ENCODE measurements at regions not wholly inside any gene's neighbourhood (a gene's known extent, or its start where the extent isn't known, plus 50 kb on each side); places are given as distances from the start of the nearest gene placed in this dataset.

DNA sequence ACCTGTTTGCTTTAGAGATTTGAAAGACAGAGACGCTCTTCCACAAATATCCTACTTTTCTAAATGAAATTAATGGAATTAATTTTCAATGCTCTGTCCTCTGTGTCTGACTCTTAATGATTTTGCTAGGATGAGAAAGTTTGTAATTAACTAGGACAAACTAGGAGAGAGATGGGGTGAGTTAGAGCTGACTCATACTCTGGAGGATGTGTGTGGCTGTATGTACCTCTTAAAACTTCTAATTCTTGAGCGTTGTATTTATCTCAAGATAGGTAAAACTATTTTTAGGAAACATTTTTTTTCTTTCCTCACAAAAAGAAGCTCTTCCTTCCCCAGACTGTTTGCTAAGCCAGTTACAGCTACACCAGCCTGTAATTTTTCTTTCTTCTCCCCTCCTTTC, 178.8 kb upstream of the ANKRD30A start:
- TF ChIP-seq ZNF274 (IDR thresholded peaks at IDR 0.05; ENCODE audit: borderline replicate concordance, extremely low read depth, low read length), result no peak
- TF ChIP-seq SIRT6 (IDR thresholded peaks at IDR 0.05; ENCODE audit: low read length), result no peak
- TF ChIP-seq, protein P1, sequence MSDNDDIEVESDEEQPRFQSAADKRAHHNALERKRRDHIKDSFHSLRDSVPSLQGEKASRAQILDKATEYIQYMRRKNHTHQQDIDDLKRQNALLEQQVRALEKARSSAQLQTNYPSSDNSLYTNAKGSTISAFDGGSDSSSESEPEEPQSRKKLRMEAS (IDR thresholded peaks at IDR 0.05), result no peak
- no peak for TF ChIP-seq SAP30 (IDR thresholded peaks at IDR 0.05; ENCODE audit: insufficient read depth, insufficient replicate concordance, low read length)
- TF ChIP-seq POLR2A (IDR thresholded peaks at IDR 0.05; ENCODE audit: control extremely low read depth in 1 of 2, low read depth in 2 of 2, low read length in 2 of 2), result no peak
- no peak for TF ChIP-seq SUZ12 (IDR thresholded peaks at IDR 0.05; ENCODE audit: low read length)
- TF ChIP-seq, protein P2, sequence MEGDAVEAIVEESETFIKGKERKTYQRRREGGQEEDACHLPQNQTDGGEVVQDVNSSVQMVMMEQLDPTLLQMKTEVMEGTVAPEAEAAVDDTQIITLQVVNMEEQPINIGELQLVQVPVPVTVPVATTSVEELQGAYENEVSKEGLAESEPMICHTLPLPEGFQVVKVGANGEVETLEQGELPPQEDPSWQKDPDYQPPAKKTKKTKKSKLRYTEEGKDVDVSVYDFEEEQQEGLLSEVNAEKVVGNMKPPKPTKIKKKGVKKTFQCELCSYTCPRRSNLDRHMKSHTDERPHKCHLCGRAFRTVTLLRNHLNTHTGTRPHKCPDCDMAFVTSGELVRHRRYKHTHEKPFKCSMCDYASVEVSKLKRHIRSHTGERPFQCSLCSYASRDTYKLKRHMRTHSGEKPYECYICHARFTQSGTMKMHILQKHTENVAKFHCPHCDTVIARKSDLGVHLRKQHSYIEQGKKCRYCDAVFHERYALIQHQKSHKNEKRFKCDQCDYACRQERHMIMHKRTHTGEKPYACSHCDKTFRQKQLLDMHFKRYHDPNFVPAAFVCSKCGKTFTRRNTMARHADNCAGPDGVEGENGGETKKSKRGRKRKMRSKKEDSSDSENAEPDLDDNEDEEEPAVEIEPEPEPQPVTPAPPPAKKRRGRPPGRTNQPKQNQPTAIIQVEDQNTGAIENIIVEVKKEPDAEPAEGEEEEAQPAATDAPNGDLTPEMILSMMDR (IDR thresholded peaks at IDR 0.05; ENCODE audit: control extremely low read depth in 1 of 3, insufficient read depth in 1 of 3, low read depth in 1 of 3, low read length in 3 of 3), result no peak
- no peak for TF ChIP-seq SP4 (IDR thresholded peaks at IDR 0.05; ENCODE audit: low read length)
- no peak for TF ChIP-seq RAD21 (IDR thresholded peaks at IDR 0.05 in 1 of 2, conservative IDR thresholded peaks at IDR 0.05 in 1 of 2; ENCODE audit: low read depth in 2 of 2, low read length in 2 of 2)
- no peak for TF ChIP-seq KDM4A (IDR thresholded peaks at IDR 0.05; ENCODE audit: low read depth, low read length, severe bottlenecking)
- no peak for TF ChIP-seq RXRA (IDR thresholded peaks at IDR 0.05; ENCODE audit: insufficient read depth, low read depth, low read length)
- H2BK12ac ChIP-seq (ENCODE audit: low read depth, low read length), result no peak overlapping the region
- H3K36me3 ChIP-seq (ENCODE audit: control insufficient read depth in 2 of 4, insufficient read depth in 4 of 4, low read length in 3 of 4), result no peaks in the 10 kb centered on the region
- H3K4ac ChIP-seq (replicated peaks; ENCODE audit: insufficient read length, low read depth, low read length), result no peak overlapping the region
- no peak overlapping the region for H2BK120ac ChIP-seq (replicated peaks; ENCODE audit: low read depth, low read length)
- no peak overlapping the region for H3K27ac ChIP-seq (ENCODE audit: low read depth, low read length)
- no peak overlapping the region for H3K56ac ChIP-seq (replicated peaks; ENCODE audit: insufficient read length, low read depth, low read length)
- no peak overlapping the region for H3K4me2 ChIP-seq (ENCODE audit: insufficient read depth in 1 of 2, low read depth in 2 of 2, low read length in 2 of 2)
- no peak overlapping the region for H4K5ac ChIP-seq (ENCODE audit: insufficient read length, low read depth, low read length)
- H3K4me1 ChIP-seq (replicated peaks in 1 of 4; ENCODE audit: control insufficient read depth in 3 of 4, insufficient read depth in 4 of 4, low read length in 3 of 4), result no peaks in the 10 kb centered on the region
- no peak overlapping the region for H3K9ac ChIP-seq (replicated peaks in 1 of 4; ENCODE audit: extremely low read depth in 1 of 4, low read depth in 3 of 4, low read length in 3 of 4)
- no peak overlapping the region for H3K14ac ChIP-seq (ENCODE audit: insufficient read length)
- 80% methylated on average over 2 of the region's 2 CpGs; no CpG with 5 or more reads in 1 of the 2 experiments for WGBS, 2 experiments (ENCODE audit: extremely low coverage in 1 of 2, insufficient coverage in 1 of 2, insufficient read length in 1 of 2, insufficient replicate concordance in 2 of 2, low coverage in 1 of 2, low lambda C conversion rate in 2 of 2, missing lambda C conversion rate in 1 of 2)
- peaks cover 56 to 63% of the 10 kb centered on the region in 2 experiments for H3K9me3 ChIP-seq (ENCODE audit: insufficient read depth in 2 of 2, low read depth in 1 of 2, low read length in 1 of 2)
- H3K79me1 ChIP-seq (ENCODE audit: low read depth, low read length), result no peaks in the 10 kb centered on the region
- H3K27me3 ChIP-seq (replicated peaks in 1 of 4; ENCODE audit: control insufficient read depth in 3 of 4, extremely low read depth in 1 of 4, insufficient read depth in 3 of 4, low read length in 3 of 4), result no peaks in the 10 kb centered on the region
- no peak overlapping the region for H2AFZ ChIP-seq (ENCODE audit: low read length)
- H2BK15ac ChIP-seq (ENCODE audit: low read length), result no peak overlapping the region
- no peaks in the 10 kb centered on the region for H3K23me2 ChIP-seq (ENCODE audit: low read depth, low read length)
- H3K79me2 ChIP-seq (ENCODE audit: control insufficient read depth in 1 of 2, insufficient read depth in 2 of 2, low read length in 2 of 2), result no peaks in the 10 kb centered on the region
- no peak overlapping the region for H4K91ac ChIP-seq (replicated peaks; ENCODE audit: insufficient read length, low read length)
- no peaks in the 10 kb centered on the region for H4K20me1 ChIP-seq (replicated peaks in 1 of 2; ENCODE audit: control insufficient read depth in 1 of 2, insufficient read depth in 2 of 2, low read length in 2 of 2)
- ChIA-PET CTCF (ENCODE audit: partially characterized antibody) (no interaction called here), POLR2A (ENCODE audit: partially characterized antibody) (no interaction called here)
- no peak overlapping the region for H3K23ac ChIP-seq (ENCODE audit: insufficient read length)
- no peak overlapping the region for H3K18ac ChIP-seq (ENCODE audit: extremely low read depth, low read length)
- DNase-seq (ENCODE audit: low read depth in 1 of 2, low spot score in 2 of 2) (no peak), FAIRE-seq (no peak)
- no peak overlapping the region for H3K4me3 ChIP-seq (ENCODE audit: extremely low read depth in 1 of 4, insufficient read depth in 2 of 4, low read depth in 3 of 4, low read length in 4 of 4)
- no peak overlapping the region for H2BK20ac ChIP-seq (ENCODE audit: low read length)
- no peak overlapping the region for H2AK5ac ChIP-seq (ENCODE audit: low read depth, low read length)
- H4K8ac ChIP-seq (ENCODE audit: extremely low read depth, insufficient read depth, low read length), result no peak overlapping the region
- no peak overlapping the region for H2BK5ac ChIP-seq (ENCODE audit: low read depth, low read length)
